Tibial nerve (tissue), 4 donors: ENCODE measurements at regions not wholly inside any gene's neighbourhood (a gene's known extent, or its start where the extent isn't known, plus 50 kb on each side); places are given as distances from the start of the nearest gene placed in this dataset.
A peak's percentile ranks its signal among the peaks of the same experiment; 100 is the strongest.

Experiments used
- DNase-seq, 2 donors: peaks; one replicate each; pipeline ENCODE4 v3.0.0-alpha.2; 2019; ENCODE audit warnings: low spot score in 2 of 2
- H3K27ac ChIP-seq, 4 donors: fragments of 200-600 bp; sonication (generic) in 3 of 4; one replicate each; pipeline ENCODE4 v1.5.1; 2017 to 2019; ENCODE audit warnings: mild to moderate bottlenecking in 1 of 4
- H3K27me3 ChIP-seq, 2 donors: fragments of 200-600 bp; sonication (generic) in 1 of 2; one replicate each; pipeline versions ENCODE4 v1.5.1 to v1.6.0; 2017 to 2019
- H3K36me3 ChIP-seq, 3 donors: fragments of 200-600 bp; sonication (generic); one replicate each; pipeline ENCODE4 v1.5.1; 2018 to 2019
- H3K4me1 ChIP-seq, 4 donors: fragments of 200-600 bp; sonication (generic) in 3 of 4; one replicate each; pipeline ENCODE4 v1.5.1; 2017 to 2019
- H3K4me3 ChIP-seq, 4 donors: fragments of 200-600 bp; sonication (generic) in 3 of 4; one replicate each; pipeline ENCODE4 v1.5.1; 2017 to 2019; ENCODE audit warnings: mild to moderate bottlenecking in 1 of 4, moderate library complexity in 1 of 4
- H3K9me3 ChIP-seq, 4 donors: fragments of 200-600 bp; sonication (generic) in 3 of 4; one replicate each; pipeline ENCODE4 v1.5.1; 2017 to 2019
- CTCF ChIP-seq, 5 experiments: fragments of 200-600 bp in 3 of 5; fragments of 450-650 bp in 2 of 5; sonication (generic) in 3 of 5; IDR thresholded peaks; one replicate each; pipeline ENCODE4 v1.5.1; 2016 to 2019; ENCODE audit warnings: antibody characterized with exemption in 5 of 5, mild to moderate bottlenecking in 3 of 5, moderate library complexity in 2 of 5
- EP300 ChIP-seq, 2 donors: sonication (generic); formaldehyde crosslinking; IDR thresholded peaks; one replicate each; pipeline ENCODE4 v1.6.1; 2017; ENCODE audit warnings: antibody characterized with exemption in 2 of 2, mild to moderate bottlenecking in 1 of 2
- POLR2A ChIP-seq, 2 donors: fragments of 450-650 bp; IDR thresholded peaks; one replicate each; pipeline ENCODE4 v1.6.1; 2017; ENCODE audit warnings: antibody characterized with exemption in 2 of 2, mild to moderate bottlenecking in 2 of 2, moderate library complexity in 2 of 2
- WGBS, 2 donors: methylation state at CpG; one replicate each; pipeline ENCODE4 v1.1.5; 2018; 5-methylcytosine and 5-hydroxymethylcytosine counted together

- TF ChIP-seq EP300 (IDR thresholded peaks at IDR 0.05), result no peak
- TF ChIP-seq CTCF (IDR thresholded peaks at IDR 0.05), result no peak
- TF ChIP-seq POLR2A (IDR thresholded peaks at IDR 0.05), result no peak
- 60 to 80% methylated on average over 3 of the region's 3 CpGs for WGBS, 2 donors
- no peak overlapping the region for H3K4me3 ChIP-seq
- peaks cover 0 to 12% (median 0%) of the 10 kb centered on the region in 4 donors for H3K4me1 ChIP-seq
- no peaks in the 10 kb centered on the region for H3K9me3 ChIP-seq
- DNase-seq, result no peak
- H3K36me3 ChIP-seq, result no peaks in the 10 kb centered on the region
- no peaks in the 10 kb centered on the region for H3K27me3 ChIP-seq
- no peak overlapping the region for H3K27ac ChIP-seq
Measured at GRCh38 chr5:58264276-58264675, 195.6 kb downstream of the PLK2 start.

- Histone ChIP-seq H3K9me3 (no peaks in the 10 kb centered on the region), H3K27ac (no peak overlapping the region), H3K36me3 (no peaks in the 10 kb centered on the region), H3K4me3 (no peak overlapping the region), H3K27me3 (no peaks in the 10 kb centered on the region), H3K4me1 (peaks cover 0 to 12% (median 0%) of the 10 kb centered on the region in 4 donors)
- no peak for DNase-seq
- no peak for TF ChIP-seq EP300 (IDR thresholded peaks at IDR 0.05)
- no peak for TF ChIP-seq POLR2A (IDR thresholded peaks at IDR 0.05)
- TF ChIP-seq CTCF (IDR thresholded peaks at IDR 0.05), result no peak
- WGBS, 2 donors, result 91 to 95% methylated on average over 1 of the region's 1 CpG
Measured at GRCh38 chr5:58263296-58263695, 196.6 kb downstream of the PLK2 start.

- H3K4me1 ChIP-seq, result peaks cover 0 to 12% (median 0%) of the 10 kb centered on the region in 4 donors
- H3K27me3 ChIP-seq, result no peaks in the 10 kb centered on the region
- 58 to 61% methylated on average over 1 of the region's 1 CpG for WGBS, 2 donors
- DNase-seq, result no peak
- H3K27ac ChIP-seq, result no peak overlapping the region
- TF ChIP-seq POLR2A (IDR thresholded peaks at IDR 0.05) (no peak), CTCF (IDR thresholded peaks at IDR 0.05) (no peak)
- H3K4me3 ChIP-seq, result no peak overlapping the region
- no peaks in the 10 kb centered on the region for H3K36me3 ChIP-seq
- H3K9me3 ChIP-seq, result no peaks in the 10 kb centered on the region
Measured at GRCh38 chr5:58262226-58262625, 197.7 kb downstream of the PLK2 start.

GRCh38 chr5:58261605-58262004 lies 198.3 kb downstream of the PLK2 start:
- Histone ChIP-seq H3K9me3 (no peaks in the 10 kb centered on the region), H3K4me3 (no peak overlapping the region), H3K4me1 (peaks cover 0 to 12% (median 0%) of the 10 kb centered on the region in 4 donors), H3K36me3 (no peaks in the 10 kb centered on the region), H3K27me3 (no peaks in the 10 kb centered on the region), H3K27ac (peak overlapping the region in 1 of 4 donors; percentile 4)
- no peak for TF ChIP-seq POLR2A (IDR thresholded peaks at IDR 0.05)
- TF ChIP-seq CTCF (IDR thresholded peaks at IDR 0.05), result no peak
- TF ChIP-seq EP300 (IDR thresholded peaks at IDR 0.05), result no peak
- 52 to 57% methylated on average over 4 of the region's 4 CpGs for WGBS, 2 donors
- DNase-seq, result no peak

- 84 to 86% methylated on average over 2 of the region's 2 CpGs for WGBS, 2 donors
- Histone ChIP-seq H3K27me3 (no peaks in the 10 kb centered on the region), H3K9me3 (no peaks in the 10 kb centered on the region), H3K27ac (no peak overlapping the region), H3K36me3 (no peaks in the 10 kb centered on the region), H3K4me3 (no peak overlapping the region), H3K4me1 (peaks cover 0 to 12% (median 0%) of the 10 kb centered on the region in 4 donors)
- TF ChIP-seq POLR2A (IDR thresholded peaks at IDR 0.05), result no peak
- no peak for TF ChIP-seq CTCF (IDR thresholded peaks at IDR 0.05)
- TF ChIP-seq EP300 (IDR thresholded peaks at IDR 0.05), result no peak
- no peak for DNase-seq
Measured at GRCh38 chr5:58260243-58260642, 199.6 kb downstream of the PLK2 start.
